A549 (cell line): ENCODE measurements at regions not wholly inside any gene's neighbourhood (a gene's known extent, or its start where the extent isn't known, plus 50 kb on each side); places are given as distances from the start of the nearest gene placed in this dataset.

Experiments
- BHLHE40 ChIP-seq: IDR thresholded peaks from 2 replicates; pipeline ENCODE4 v1.6.1; 2012; ENCODE audit warnings: low read depth, low read length, inconsistent platforms
- CEBPB ChIP-seq, 2 experiments: fragments of >200 bp in 1 of 2; sonication (Bioruptor Twin) in 1 of 2; formaldehyde crosslinking in 1 of 2; IDR thresholded peaks; 2 replicates each; pipeline ENCODE4 v1.6.1; 2012 to 2016
- CHD4 ChIP-seq: fragments of 200-600 bp; sonication (generic); IDR thresholded peaks from 2 replicates; pipeline ENCODE4 v1.6.1; 2016; ENCODE audit warnings: antibody characterized with exemption, mild to moderate bottlenecking, borderline replicate concordance
- ESRRA ChIP-seq: fragments of 150-350 bp; IDR thresholded peaks from 2 replicates; pipeline ENCODE4 v1.6.1; 2014; ENCODE audit warnings: mild to moderate bottlenecking, low read length, borderline replicate concordance
- MYC ChIP-seq: IDR thresholded peaks from 2 replicates; pipeline ENCODE4 v1.6.1; 2012; ENCODE audit warnings: mild to moderate bottlenecking, inconsistent platforms, low read length, improper control_type of control experiment, borderline replicate concordance
- POLR2A ChIP-seq: IDR thresholded peaks from 2 replicates; pipeline ENCODE4 v1.6.1; 2012; ENCODE audit warnings: mild to moderate bottlenecking, low read length
- RNF2 ChIP-seq: fragments of 200-600 bp; sonication (generic); IDR thresholded peaks from 2 replicates; pipeline ENCODE4 v1.6.1; 2016; ENCODE audit warnings: low read depth, mild to moderate bottlenecking, antibody characterized with exemption, moderate library complexity, borderline replicate concordance
- SREBF2 ChIP-seq: fragments of 450-650 bp; IDR thresholded peaks from 2 replicates; pipeline ENCODE4 v1.6.1; 2014; ENCODE audit warnings: mild to moderate bottlenecking, moderate library complexity
- TF ChIP-seq, protein P1 (sequence below): fragments of >200 bp; sonication (Bioruptor Twin); formaldehyde crosslinking; IDR thresholded peaks from 3 replicates; pipeline ENCODE4 v1.5.1; 2016
- TF ChIP-seq, protein P2 (sequence below): IDR thresholded peaks from 2 replicates; pipeline ENCODE4 v1.6.1; 2012
- TF ChIP-seq, protein P3 (sequence below): IDR thresholded peaks from 2 replicates; pipeline ENCODE4 v1.6.1; 2012; ENCODE audit warnings: low read depth, borderline replicate concordance
- TF ChIP-seq, protein P4 (sequence below): fragments of 200-600 bp; sonication (generic); IDR thresholded peaks from 2 replicates; pipeline ENCODE4 v1.6.1; 2016; ENCODE audit warnings: antibody characterized with exemption, mild to moderate bottlenecking, moderate library complexity
- TF ChIP-seq, protein P5 (sequence below): fragments of 450-650 bp; IDR thresholded peaks from 2 replicates; pipeline ENCODE4 v1.6.1; 2014; ENCODE audit warnings: antibody characterized with exemption

DNA sequence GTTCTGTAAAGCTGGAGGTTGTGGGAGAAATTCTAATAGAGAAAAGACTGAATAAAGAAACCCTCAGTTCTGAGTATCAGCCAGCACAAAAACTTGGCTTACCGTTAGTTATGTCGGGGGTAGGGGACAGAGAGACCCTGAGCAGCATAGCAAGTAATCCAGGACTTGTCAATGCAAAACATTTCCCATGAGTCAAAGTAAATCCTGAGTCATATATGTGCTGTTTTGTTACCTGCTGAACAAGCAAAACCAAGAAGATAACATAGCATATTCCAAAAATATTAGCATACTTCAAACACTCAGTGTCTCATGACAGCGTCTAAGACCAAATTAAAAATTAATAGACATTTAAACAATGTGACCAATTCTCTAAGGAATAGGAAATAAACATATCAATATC lies 75.1 kb upstream of the LUZP2 start:
- TF ChIP-seq, protein P1, sequence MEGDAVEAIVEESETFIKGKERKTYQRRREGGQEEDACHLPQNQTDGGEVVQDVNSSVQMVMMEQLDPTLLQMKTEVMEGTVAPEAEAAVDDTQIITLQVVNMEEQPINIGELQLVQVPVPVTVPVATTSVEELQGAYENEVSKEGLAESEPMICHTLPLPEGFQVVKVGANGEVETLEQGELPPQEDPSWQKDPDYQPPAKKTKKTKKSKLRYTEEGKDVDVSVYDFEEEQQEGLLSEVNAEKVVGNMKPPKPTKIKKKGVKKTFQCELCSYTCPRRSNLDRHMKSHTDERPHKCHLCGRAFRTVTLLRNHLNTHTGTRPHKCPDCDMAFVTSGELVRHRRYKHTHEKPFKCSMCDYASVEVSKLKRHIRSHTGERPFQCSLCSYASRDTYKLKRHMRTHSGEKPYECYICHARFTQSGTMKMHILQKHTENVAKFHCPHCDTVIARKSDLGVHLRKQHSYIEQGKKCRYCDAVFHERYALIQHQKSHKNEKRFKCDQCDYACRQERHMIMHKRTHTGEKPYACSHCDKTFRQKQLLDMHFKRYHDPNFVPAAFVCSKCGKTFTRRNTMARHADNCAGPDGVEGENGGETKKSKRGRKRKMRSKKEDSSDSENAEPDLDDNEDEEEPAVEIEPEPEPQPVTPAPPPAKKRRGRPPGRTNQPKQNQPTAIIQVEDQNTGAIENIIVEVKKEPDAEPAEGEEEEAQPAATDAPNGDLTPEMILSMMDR: no peak
- TF ChIP-seq, protein P2, sequence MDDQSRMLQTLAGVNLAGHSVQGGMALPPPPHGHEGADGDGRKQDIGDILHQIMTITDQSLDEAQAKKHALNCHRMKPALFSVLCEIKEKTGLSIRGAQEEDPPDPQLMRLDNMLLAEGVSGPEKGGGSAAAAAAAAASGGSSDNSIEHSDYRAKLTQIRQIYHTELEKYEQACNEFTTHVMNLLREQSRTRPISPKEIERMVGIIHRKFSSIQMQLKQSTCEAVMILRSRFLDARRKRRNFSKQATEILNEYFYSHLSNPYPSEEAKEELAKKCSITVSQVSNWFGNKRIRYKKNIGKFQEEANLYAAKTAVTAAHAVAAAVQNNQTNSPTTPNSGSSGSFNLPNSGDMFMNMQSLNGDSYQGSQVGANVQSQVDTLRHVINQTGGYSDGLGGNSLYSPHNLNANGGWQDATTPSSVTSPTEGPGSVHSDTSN: no peak
- TF ChIP-seq, protein P3, sequence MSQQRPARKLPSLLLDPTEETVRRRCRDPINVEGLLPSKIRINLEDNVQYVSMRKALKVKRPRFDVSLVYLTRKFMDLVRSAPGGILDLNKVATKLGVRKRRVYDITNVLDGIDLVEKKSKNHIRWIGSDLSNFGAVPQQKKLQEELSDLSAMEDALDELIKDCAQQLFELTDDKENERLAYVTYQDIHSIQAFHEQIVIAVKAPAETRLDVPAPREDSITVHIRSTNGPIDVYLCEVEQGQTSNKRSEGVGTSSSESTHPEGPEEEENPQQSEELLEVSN: no peak
- TF ChIP-seq SREBF2 (no peak), ESRRA (no peak), MYC (no peak), POLR2A (no peak), CEBPB (IDR thresholded peaks at IDR 0.05) (no peak), BHLHE40 (no peak), RNF2 (no peak), CHD4 (no peak)
- TF ChIP-seq, protein P4, sequence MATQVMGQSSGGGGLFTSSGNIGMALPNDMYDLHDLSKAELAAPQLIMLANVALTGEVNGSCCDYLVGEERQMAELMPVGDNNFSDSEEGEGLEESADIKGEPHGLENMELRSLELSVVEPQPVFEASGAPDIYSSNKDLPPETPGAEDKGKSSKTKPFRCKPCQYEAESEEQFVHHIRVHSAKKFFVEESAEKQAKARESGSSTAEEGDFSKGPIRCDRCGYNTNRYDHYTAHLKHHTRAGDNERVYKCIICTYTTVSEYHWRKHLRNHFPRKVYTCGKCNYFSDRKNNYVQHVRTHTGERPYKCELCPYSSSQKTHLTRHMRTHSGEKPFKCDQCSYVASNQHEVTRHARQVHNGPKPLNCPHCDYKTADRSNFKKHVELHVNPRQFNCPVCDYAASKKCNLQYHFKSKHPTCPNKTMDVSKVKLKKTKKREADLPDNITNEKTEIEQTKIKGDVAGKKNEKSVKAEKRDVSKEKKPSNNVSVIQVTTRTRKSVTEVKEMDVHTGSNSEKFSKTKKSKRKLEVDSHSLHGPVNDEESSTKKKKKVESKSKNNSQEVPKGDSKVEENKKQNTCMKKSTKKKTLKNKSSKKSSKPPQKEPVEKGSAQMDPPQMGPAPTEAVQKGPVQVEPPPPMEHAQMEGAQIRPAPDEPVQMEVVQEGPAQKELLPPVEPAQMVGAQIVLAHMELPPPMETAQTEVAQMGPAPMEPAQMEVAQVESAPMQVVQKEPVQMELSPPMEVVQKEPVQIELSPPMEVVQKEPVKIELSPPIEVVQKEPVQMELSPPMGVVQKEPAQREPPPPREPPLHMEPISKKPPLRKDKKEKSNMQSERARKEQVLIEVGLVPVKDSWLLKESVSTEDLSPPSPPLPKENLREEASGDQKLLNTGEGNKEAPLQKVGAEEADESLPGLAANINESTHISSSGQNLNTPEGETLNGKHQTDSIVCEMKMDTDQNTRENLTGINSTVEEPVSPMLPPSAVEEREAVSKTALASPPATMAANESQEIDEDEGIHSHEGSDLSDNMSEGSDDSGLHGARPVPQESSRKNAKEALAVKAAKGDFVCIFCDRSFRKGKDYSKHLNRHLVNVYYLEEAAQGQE: no peak
- TF ChIP-seq, protein P5, sequence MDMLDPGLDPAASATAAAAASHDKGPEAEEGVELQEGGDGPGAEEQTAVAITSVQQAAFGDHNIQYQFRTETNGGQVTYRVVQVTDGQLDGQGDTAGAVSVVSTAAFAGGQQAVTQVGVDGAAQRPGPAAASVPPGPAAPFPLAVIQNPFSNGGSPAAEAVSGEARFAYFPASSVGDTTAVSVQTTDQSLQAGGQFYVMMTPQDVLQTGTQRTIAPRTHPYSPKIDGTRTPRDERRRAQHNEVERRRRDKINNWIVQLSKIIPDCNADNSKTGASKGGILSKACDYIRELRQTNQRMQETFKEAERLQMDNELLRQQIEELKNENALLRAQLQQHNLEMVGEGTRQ: no peak
